ENCODE measurements at regions not wholly inside any gene's neighbourhood (a gene's known extent, or its start where the extent isn't known, plus 50 kb on each side); places are given as distances from the start of the nearest gene placed in this dataset.

DNA sequence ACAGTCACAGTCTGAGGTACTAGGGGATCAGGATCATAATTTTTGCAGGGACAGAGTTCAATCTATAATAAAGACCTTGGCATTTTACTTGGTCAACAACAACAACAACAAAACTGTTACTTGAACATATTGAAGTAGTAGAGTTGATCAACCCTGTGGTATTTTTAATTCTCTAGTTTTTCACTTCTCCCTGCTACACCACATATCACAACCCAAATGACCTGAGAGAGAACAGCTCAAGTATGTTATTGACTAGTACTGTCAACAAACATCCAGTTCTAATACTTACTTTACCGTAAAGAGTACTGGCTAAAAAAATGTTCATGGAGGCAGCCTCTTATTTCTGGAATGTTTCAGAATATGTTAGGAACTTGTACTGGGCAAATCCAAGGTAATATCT lies 90.5 kb upstream of the FAM3C start:
- TF ChIP-seq POLR2A (IDR thresholded peaks at IDR 0.05): no peak
- TF ChIP-seq, protein P1, sequence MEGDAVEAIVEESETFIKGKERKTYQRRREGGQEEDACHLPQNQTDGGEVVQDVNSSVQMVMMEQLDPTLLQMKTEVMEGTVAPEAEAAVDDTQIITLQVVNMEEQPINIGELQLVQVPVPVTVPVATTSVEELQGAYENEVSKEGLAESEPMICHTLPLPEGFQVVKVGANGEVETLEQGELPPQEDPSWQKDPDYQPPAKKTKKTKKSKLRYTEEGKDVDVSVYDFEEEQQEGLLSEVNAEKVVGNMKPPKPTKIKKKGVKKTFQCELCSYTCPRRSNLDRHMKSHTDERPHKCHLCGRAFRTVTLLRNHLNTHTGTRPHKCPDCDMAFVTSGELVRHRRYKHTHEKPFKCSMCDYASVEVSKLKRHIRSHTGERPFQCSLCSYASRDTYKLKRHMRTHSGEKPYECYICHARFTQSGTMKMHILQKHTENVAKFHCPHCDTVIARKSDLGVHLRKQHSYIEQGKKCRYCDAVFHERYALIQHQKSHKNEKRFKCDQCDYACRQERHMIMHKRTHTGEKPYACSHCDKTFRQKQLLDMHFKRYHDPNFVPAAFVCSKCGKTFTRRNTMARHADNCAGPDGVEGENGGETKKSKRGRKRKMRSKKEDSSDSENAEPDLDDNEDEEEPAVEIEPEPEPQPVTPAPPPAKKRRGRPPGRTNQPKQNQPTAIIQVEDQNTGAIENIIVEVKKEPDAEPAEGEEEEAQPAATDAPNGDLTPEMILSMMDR (IDR thresholded peaks at IDR 0.05): no peak

Measured in body of pancreas (tissue), 4 donors.